ENCODE measurements at regions not wholly inside any gene's neighbourhood (a gene's known extent, or its start where the extent isn't known, plus 50 kb on each side); places are given as distances from the start of the nearest gene placed in this dataset.

- ATAC-seq (replicated peaks in 1 of 4) = no peak
- POLR2A ChIA-PET = no interaction called here
- H3K36me3 Mint-ChIP-seq = no peaks in the 10 kb centered on the region
- Histone ChIP-seq H3K9me3 (no peaks in the 10 kb centered on the region), H3K27me3 (replicated peaks in 1 of 2; ENCODE audit: control insufficient read depth in 2 of 2, extremely low read depth in 1 of 2, insufficient read depth in 2 of 2, low read length in 1 of 2) (no peaks in the 10 kb centered on the region), H3K4me1 (ENCODE audit: control insufficient read depth in 1 of 2, extremely low read depth in 1 of 2, insufficient read depth in 2 of 2, low read length in 2 of 2) (no peaks in the 10 kb centered on the region), H3K27ac (ENCODE audit: low read length) (no peak overlapping the region), H3K4me3 (ENCODE audit: control insufficient read depth in 1 of 2, extremely low read depth in 1 of 2, low read length in 1 of 2) (no peak overlapping the region), H3K36me3 (ENCODE audit: control insufficient read depth in 2 of 2, extremely low read depth in 1 of 2, insufficient read depth in 1 of 2, low read length in 1 of 2) (no peaks in the 10 kb centered on the region)
- no peaks in the 10 kb centered on the region for H3K4me1 Mint-ChIP-seq
- peaks cover 0 to 12% (median 0%) of the 10 kb centered on the region in 3 donors for H3K9me3 Mint-ChIP-seq
- no peak overlapping the region for H3K27ac Mint-ChIP-seq
- no peaks in the 10 kb centered on the region for H3K27me3 Mint-ChIP-seq
- no peak for DNase-seq
- H3K4me3 Mint-ChIP-seq = no peak overlapping the region
- WGBS (ENCODE audit: insufficient coverage) = 75% methylated on average over 8 of the region's 8 CpGs
- CTCF ChIA-PET = no interaction called here
Observed at GRCh38 chr12:115521771-115522409, 755.6 kb downstream of the MED13L start.

DNA sequence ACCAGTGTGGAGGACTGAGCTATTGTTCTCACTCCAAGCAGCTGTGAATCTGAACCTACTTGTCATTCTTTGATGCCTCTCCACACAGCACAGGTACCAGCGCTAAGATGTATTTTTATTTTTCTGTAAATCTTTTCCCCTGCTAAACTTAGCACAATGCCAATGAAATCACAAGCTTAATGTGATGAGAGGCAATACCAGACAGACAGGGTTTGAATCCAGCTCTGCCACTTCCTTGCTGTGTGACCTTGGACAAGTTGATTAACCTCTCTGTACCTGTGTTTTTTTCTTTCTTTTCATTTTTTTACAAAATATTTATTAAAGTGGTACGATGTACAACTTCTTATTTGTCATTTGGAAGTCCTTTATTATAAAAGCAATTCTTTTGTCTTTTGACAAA is 757.6 kb downstream of the MED13L start:
- Mint-ChIP-seq H3K36me3 (no peaks in the 10 kb centered on the region), H3K4me1 (no peaks in the 10 kb centered on the region), H3K9me3 (peaks cover 7 to 28% (median 9%) of the 10 kb centered on the region in 3 donors), H3K27ac (no peak overlapping the region), H3K27me3 (no peaks in the 10 kb centered on the region), H3K4me3 (no peak overlapping the region)
- Histone ChIP-seq H3K9me3 (no peaks in the 10 kb centered on the region), H3K27me3 (replicated peaks in 1 of 2; ENCODE audit: control insufficient read depth in 2 of 2, extremely low read depth in 1 of 2, insufficient read depth in 2 of 2, low read length in 1 of 2) (no peaks in the 10 kb centered on the region), H3K4me3 (ENCODE audit: control insufficient read depth in 1 of 2, extremely low read depth in 1 of 2, low read length in 1 of 2) (no peak overlapping the region), H3K36me3 (ENCODE audit: control insufficient read depth in 2 of 2, extremely low read depth in 1 of 2, insufficient read depth in 1 of 2, low read length in 1 of 2) (no peaks in the 10 kb centered on the region), H3K4me1 (ENCODE audit: control insufficient read depth in 1 of 2, extremely low read depth in 1 of 2, insufficient read depth in 2 of 2, low read length in 2 of 2) (no peaks in the 10 kb centered on the region), H3K27ac (ENCODE audit: low read length) (no peak overlapping the region)
- ATAC-seq (replicated peaks in 1 of 4) (no peak), DNase-seq (no peak)
- WGBS (ENCODE audit: insufficient coverage) = 100% methylated on average over 1 of the region's 2 CpGs
- ChIA-PET POLR2A (no interaction called here), CTCF (no interaction called here)

DNA sequence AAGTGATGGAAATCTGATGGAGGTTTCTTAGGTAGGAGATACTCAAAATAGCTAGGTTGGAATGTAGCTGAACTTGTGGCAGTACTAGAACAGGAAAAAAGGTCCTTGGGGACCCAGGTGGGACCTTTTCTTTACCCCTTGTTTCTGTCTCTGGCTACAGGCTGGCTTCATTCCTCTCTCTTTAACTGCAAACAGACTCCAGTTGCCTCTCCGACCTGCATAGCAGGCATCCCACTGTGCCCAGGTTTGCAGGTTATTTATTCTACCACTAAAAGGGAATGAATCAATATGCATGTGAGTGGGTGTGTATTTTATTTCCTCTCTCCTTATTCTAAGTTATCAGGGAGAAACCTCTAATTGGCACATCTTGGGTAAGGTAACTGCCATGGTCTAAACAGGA is 758.1 kb downstream of the MED13L start:
- Mint-ChIP-seq H3K9me3 (peaks cover 7 to 32% (median 14%) of the 10 kb centered on the region in 3 donors), H3K4me3 (no peak overlapping the region), H3K27me3 (no peaks in the 10 kb centered on the region), H3K27ac (no peak overlapping the region), H3K36me3 (no peaks in the 10 kb centered on the region), H3K4me1 (no peaks in the 10 kb centered on the region)
- no peak overlapping the region for H3K27ac ChIP-seq (ENCODE audit: low read length)
- no peaks in the 10 kb centered on the region for H3K27me3 ChIP-seq (replicated peaks in 1 of 2; ENCODE audit: control insufficient read depth in 2 of 2, extremely low read depth in 1 of 2, insufficient read depth in 2 of 2, low read length in 1 of 2)
- no CpG with 5 or more reads among the region's 1 CpG for WGBS (ENCODE audit: insufficient coverage)
- H3K4me1 ChIP-seq (ENCODE audit: control insufficient read depth in 1 of 2, extremely low read depth in 1 of 2, insufficient read depth in 2 of 2, low read length in 2 of 2) = no peaks in the 10 kb centered on the region
- no peaks in the 10 kb centered on the region for H3K9me3 ChIP-seq
- H3K36me3 ChIP-seq (ENCODE audit: control insufficient read depth in 2 of 2, extremely low read depth in 1 of 2, insufficient read depth in 1 of 2, low read length in 1 of 2) = no peaks in the 10 kb centered on the region
- ChIA-PET POLR2A (no interaction called here), CTCF (no interaction called here)
- no peak overlapping the region for H3K4me3 ChIP-seq (ENCODE audit: control insufficient read depth in 1 of 2, extremely low read depth in 1 of 2, low read length in 1 of 2)
- ATAC-seq (replicated peaks in 1 of 4) (no peak), DNase-seq (no peak)

- no peaks in the 10 kb centered on the region for H3K36me3 Mint-ChIP-seq
- H3K4me3 ChIP-seq (ENCODE audit: control insufficient read depth in 1 of 2, extremely low read depth in 1 of 2, low read length in 1 of 2) = no peak overlapping the region
- no peak overlapping the region for H3K27ac Mint-ChIP-seq
- peaks cover 12 to 45% (median 26%) of the 10 kb centered on the region in 3 donors for H3K9me3 Mint-ChIP-seq
- no peak for DNase-seq
- no peak for ATAC-seq (replicated peaks in 1 of 4)
- H3K9me3 ChIP-seq = no peaks in the 10 kb centered on the region
- no peak overlapping the region for H3K4me3 Mint-ChIP-seq
- no peaks in the 10 kb centered on the region for H3K4me1 Mint-ChIP-seq
- WGBS (ENCODE audit: insufficient coverage) = no CpG with 5 or more reads among the region's 4 CpGs
- no peaks in the 10 kb centered on the region for H3K27me3 Mint-ChIP-seq
- no peaks in the 10 kb centered on the region for H3K36me3 ChIP-seq (ENCODE audit: control insufficient read depth in 2 of 2, extremely low read depth in 1 of 2, insufficient read depth in 1 of 2, low read length in 1 of 2)
- no peak overlapping the region for H3K27ac ChIP-seq (ENCODE audit: low read length)
- POLR2A ChIA-PET = no interaction called here
- no peaks in the 10 kb centered on the region for H3K4me1 ChIP-seq (ENCODE audit: control insufficient read depth in 1 of 2, extremely low read depth in 1 of 2, insufficient read depth in 2 of 2, low read length in 2 of 2)
- H3K27me3 ChIP-seq (replicated peaks in 1 of 2; ENCODE audit: control insufficient read depth in 2 of 2, extremely low read depth in 1 of 2, insufficient read depth in 2 of 2, low read length in 1 of 2) = no peaks in the 10 kb centered on the region
- CTCF ChIA-PET = no interaction called here
Observed at GRCh38 chr12:115517913-115518312, 759.6 kb downstream of the MED13L start.

- no peaks in the 10 kb centered on the region for H3K27me3 ChIP-seq (replicated peaks in 1 of 2; ENCODE audit: control insufficient read depth in 2 of 2, extremely low read depth in 1 of 2, insufficient read depth in 2 of 2, low read length in 1 of 2)
- Mint-ChIP-seq H3K27me3 (no peaks in the 10 kb centered on the region), H3K9me3 (peaks cover 25 to 36% (median 34%) of the 10 kb centered on the region in 3 donors), H3K27ac (no peak overlapping the region), H3K4me3 (no peak overlapping the region), H3K36me3 (no peaks in the 10 kb centered on the region), H3K4me1 (no peaks in the 10 kb centered on the region)
- H3K4me3 ChIP-seq (ENCODE audit: control insufficient read depth in 1 of 2, extremely low read depth in 1 of 2, low read length in 1 of 2) = no peak overlapping the region
- ATAC-seq (replicated peaks in 1 of 4) = no peak
- no peaks in the 10 kb centered on the region for H3K4me1 ChIP-seq (ENCODE audit: control insufficient read depth in 1 of 2, extremely low read depth in 1 of 2, insufficient read depth in 2 of 2, low read length in 2 of 2)
- no peak for DNase-seq
- H3K27ac ChIP-seq (ENCODE audit: low read length) = no peak overlapping the region
- H3K9me3 ChIP-seq = no peaks in the 10 kb centered on the region
- POLR2A ChIA-PET = interaction anchor here in 1 of 2 donors (0.6 kb wide), 1 partner anchor 26 kb away, joined by 3 read pairs; no protein-coding TSS in a partner anchor
- H3K36me3 ChIP-seq (ENCODE audit: control insufficient read depth in 2 of 2, extremely low read depth in 1 of 2, insufficient read depth in 1 of 2, low read length in 1 of 2) = no peaks in the 10 kb centered on the region
- CTCF ChIA-PET = no interaction called here
Observed at GRCh38 chr12:115511986-115512711, 765.3 kb downstream of the MED13L start.

DNA sequence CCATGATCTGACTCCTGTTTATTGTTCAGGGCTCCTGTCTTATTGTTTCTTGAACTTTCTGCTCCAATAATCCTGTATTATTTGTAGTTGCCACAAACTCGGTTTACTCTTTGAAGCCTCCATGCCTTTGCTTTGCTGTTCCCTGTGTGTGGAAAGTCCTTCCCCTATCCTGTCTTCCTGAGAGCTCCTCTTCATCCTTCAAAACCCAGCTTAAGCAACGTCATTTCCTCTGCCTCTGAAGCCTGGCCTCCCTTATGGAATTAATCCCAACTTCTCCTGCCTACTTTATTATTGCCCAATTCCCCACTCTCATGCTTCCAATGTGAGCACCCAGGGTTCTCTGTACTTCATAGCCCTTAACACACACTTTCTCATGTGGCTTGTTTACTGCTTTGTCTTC is 766.2 kb downstream of the MED13L start:
- Mint-ChIP-seq H3K4me1 (no peaks in the 10 kb centered on the region), H3K4me3 (no peak overlapping the region), H3K27ac (no peak overlapping the region), H3K9me3 (peaks cover 25 to 37% (median 31%) of the 10 kb centered on the region in 3 donors), H3K27me3 (no peaks in the 10 kb centered on the region), H3K36me3 (no peaks in the 10 kb centered on the region)
- no peak for DNase-seq
- Histone ChIP-seq H3K27me3 (replicated peaks in 1 of 2; ENCODE audit: control insufficient read depth in 2 of 2, extremely low read depth in 1 of 2, insufficient read depth in 2 of 2, low read length in 1 of 2) (no peaks in the 10 kb centered on the region), H3K4me1 (ENCODE audit: control insufficient read depth in 1 of 2, extremely low read depth in 1 of 2, insufficient read depth in 2 of 2, low read length in 2 of 2) (no peaks in the 10 kb centered on the region), H3K9me3 (no peaks in the 10 kb centered on the region), H3K36me3 (ENCODE audit: control insufficient read depth in 2 of 2, extremely low read depth in 1 of 2, insufficient read depth in 1 of 2, low read length in 1 of 2) (no peaks in the 10 kb centered on the region), H3K4me3 (ENCODE audit: control insufficient read depth in 1 of 2, extremely low read depth in 1 of 2, low read length in 1 of 2) (no peak overlapping the region), H3K27ac (ENCODE audit: low read length) (no peak overlapping the region)
- WGBS (ENCODE audit: insufficient coverage) = 33% methylated on average over 1 of the region's 2 CpGs
- ATAC-seq (replicated peaks in 1 of 4) = no peak
- CTCF ChIA-PET = no interaction called here
- POLR2A ChIA-PET = interaction anchor here in 1 of 2 donors (0.6 kb wide), 1 partner anchor 27 kb away, joined by 3 read pairs; no protein-coding TSS in a partner anchor
